ENCODE measurements at regions not wholly inside any gene's neighbourhood (a gene's known extent, or its start where the extent isn't known, plus 50 kb on each side); places are given as distances from the start of the nearest gene placed in this dataset.
A peak's percentile ranks its signal among the peaks of the same experiment; 100 is the strongest.

- peak; percentile 34 for DNase-seq
These were observed 209.7 kb downstream of the SKIDA1 start for GRCh38 chr10:21315645-21316220.

- DNase-seq = no peak
These were observed 210.4 kb downstream of the SKIDA1 start for GRCh38 chr10:21314906-21315644.

GRCh38 chr10:21314111-21314626 is 211.3 kb downstream of the SKIDA1 start:
- no peak for DNase-seq

- DNase-seq = no peak
These were observed 211.8 kb downstream of the SKIDA1 start for GRCh38 chr10:21313691-21314090.

GRCh38 chr10:21311426-21311825 is 214.1 kb downstream of the SKIDA1 start:
- DNase-seq = no peak

GRCh38 chr10:21309427-21309826 is 216.1 kb downstream of the SKIDA1 start:
- DNase-seq = no peak

- no peak for DNase-seq
These were observed 216.5 kb downstream of the SKIDA1 start for GRCh38 chr10:21308946-21309345.

GRCh38 chr10:21308018-21308417 is 217.5 kb downstream of the SKIDA1 start:
- no peak for DNase-seq

- no peak for DNase-seq
These were observed 220.9 kb downstream of the SKIDA1 start for GRCh38 chr10:21304608-21305007.

GRCh38 chr10:21304198-21304597 is 221.3 kb downstream of the SKIDA1 start:
- no peak for DNase-seq

GRCh38 chr10:21300551-21300950 is 224.9 kb downstream of the SKIDA1 start:
- DNase-seq = no peak

GRCh38 chr10:21299330-21299729 is 226.2 kb downstream of the SKIDA1 start:
- DNase-seq = no peak

- DNase-seq = no peak
These were observed 226.8 kb downstream of the SKIDA1 start for GRCh38 chr10:21298701-21299100.

GRCh38 chr10:21297603-21298383 is 227.7 kb downstream of the SKIDA1 start:
- no peak for DNase-seq

- no peak for DNase-seq
These were observed 228.7 kb downstream of the SKIDA1 start for GRCh38 chr10:21296575-21297355.

GRCh38 chr10:21293518-21294356 is 231.7 kb downstream of the SKIDA1 start:
- DNase-seq = no peak

GRCh38 chr10:21292763-21293517 is 232.5 kb downstream of the SKIDA1 start:
- DNase-seq = peak; percentile 27

GRCh38 chr10:21290499-21291160 is 234.9 kb downstream of the SKIDA1 start:
- DNase-seq = no peak

- DNase-seq = no peak
These were observed 235.5 kb downstream of the SKIDA1 start for GRCh38 chr10:21289961-21290360.

GRCh38 chr10:21289271-21289670 is 236.2 kb downstream of the SKIDA1 start:
- DNase-seq = no peak

Data from midbrain (tissue), 1 donor.